ENCODE measurements at regions not wholly inside any gene's neighbourhood (a gene's known extent, or its start where the extent isn't known, plus 50 kb on each side); places are given as distances from the start of the nearest gene placed in this dataset.

DNA sequence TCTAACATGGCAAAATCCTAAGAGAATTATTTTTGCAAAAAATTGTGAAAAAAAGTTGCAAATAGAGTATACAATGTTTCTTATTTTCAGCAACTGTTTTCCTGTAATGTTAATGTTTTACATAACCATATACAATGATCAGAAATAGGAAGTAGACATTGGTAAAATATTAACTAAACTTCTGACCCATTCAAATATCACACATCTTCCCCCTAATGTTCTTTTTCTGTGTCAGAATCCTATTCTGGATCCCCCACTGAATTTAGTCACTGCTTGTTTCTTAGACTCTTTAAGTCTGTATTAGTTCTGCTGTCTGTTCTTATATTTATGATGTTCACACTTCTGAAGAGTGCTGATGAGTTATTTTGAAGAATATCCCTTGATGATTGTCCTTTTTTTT lies 62.0 kb downstream of the HFE start:
- no peak for DNase-seq

DNA sequence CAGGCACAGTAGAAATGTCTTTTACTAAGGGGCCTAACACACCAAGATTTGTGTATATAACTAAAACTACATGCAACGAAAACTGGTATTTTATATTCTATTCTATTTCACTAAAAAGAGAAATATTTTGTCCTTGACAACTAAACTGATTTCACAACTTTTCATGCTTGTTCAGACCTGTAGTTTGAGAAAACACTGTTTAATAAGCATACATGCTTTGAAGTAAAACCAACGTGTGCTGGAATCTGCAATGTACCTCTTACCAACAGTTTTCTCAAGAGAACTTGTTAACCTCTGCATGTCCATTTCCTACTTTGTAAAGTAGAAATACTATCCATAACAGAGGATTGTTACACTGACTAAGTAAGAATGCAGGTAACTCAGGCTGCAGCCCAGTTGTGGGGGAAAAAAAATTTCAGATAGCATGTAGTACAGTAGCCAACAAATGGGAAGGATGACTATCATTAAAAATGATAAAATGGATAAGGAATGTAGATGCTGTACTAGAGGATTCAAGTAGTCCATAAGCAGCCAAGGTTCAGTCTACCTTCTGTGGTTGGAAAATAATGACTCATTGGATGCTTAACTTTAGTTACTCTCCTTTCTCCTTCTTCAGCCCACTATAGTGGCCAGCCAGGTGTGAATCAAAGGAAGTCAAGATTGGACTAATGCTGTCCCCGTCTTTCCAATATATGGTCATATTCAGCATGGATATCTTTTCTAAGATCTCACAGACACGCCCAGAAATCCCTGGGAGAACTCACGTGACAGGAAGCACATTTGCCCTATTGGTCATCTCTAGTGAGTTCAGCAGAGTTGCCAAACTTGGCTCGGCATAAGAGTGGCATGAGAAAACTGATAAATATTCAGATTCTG lies 65.2 kb downstream of the HFE start:
- DNase-seq, result no peak

- no peak for DNase-seq
Observed at GRCh38 chr6:26155061-26155930, 68.1 kb downstream of the HFE start.

DNA sequence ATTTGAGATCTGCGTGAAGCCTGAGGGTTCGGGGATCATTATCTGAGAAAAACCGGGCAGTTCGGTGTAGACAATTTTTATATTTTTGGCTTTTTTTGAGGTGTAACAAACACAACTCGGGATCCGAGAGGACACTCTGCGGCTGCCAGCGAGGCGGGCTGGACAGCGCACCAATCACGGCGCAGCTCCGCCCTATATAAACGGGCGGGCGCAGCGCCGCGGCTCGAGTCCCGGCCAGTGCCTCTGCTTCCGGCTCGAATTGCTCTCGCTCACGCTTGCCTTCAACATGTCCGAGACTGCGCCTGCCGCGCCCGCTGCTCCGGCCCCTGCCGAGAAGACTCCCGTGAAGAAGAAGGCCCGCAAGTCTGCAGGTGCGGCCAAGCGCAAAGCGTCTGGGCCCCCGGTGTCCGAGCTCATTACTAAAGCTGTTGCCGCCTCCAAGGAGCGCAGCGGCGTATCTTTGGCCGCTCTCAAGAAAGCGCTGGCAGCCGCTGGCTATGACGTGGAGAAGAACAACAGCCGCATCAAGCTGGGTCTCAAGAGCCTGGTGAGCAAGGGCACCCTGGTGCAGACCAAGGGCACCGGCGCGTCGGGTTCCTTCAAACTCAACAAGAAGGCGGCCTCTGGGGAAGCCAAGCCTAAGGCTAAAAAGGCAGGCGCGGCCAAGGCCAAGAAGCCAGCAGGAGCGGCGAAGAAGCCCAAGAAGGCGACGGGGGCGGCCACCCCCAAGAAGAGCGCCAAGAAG lies 69.0 kb downstream of the HFE start:
- DNase-seq, result peak; percentile 94

- peak; percentile 85 for DNase-seq
Observed at GRCh38 chr6:26156850-26157250, 69.6 kb downstream of the HFE start.

DNA sequence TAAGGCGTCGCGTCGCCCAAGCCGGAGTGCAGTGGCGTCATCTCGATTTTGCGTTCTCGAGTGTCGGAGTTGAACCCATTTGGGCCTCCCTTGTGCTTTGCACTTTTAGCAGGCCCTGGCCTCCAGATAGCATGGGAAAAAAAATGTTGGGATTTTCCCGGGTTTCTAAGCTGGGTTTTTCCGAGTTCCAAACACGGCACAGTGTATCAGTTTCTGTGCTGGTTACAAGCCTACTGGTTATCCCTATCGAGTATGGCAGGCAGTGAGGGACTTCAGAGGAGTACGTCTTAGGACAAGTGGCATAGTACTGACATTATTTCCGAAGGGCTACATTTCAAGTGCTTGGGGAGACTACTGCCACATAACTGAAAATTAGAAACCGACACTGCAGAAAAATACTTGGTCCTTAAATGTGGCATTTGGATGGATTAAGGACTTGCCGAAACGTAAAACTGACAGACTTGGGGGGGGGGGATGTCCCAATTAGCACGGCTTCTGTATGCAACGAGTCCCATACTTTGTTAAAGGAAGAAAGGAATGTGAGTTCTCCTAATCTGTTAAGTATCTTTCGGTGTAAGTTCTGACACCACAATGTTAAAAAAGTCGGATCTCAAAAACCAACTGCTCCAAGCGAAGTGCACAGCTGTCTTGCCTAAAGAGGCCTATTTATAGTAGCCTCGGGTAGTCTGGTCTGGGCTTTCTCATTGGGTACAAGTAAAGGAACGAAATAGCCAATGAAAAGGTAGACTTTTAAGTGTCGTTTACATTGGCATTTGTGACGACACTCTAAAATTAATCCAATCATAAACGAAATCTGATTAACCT lies 70.2 kb downstream of the HFE start:
- no peak for DNase-seq

DNA sequence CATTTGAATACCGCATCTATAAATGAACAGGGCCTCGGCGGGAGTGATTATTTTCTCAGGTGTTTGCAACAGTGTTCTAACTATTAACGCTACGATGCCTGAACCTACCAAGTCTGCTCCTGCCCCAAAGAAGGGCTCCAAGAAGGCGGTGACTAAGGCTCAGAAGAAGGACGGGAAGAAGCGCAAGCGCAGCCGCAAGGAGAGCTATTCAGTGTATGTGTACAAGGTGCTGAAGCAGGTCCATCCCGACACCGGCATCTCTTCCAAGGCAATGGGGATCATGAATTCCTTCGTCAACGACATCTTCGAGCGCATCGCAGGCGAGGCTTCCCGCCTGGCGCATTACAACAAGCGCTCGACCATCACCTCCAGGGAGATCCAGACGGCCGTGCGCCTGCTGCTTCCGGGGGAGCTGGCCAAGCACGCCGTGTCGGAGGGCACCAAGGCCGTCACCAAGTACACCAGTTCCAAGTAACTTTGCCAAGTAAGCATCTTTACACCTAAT lies 70.9 kb downstream of the HFE start:
- DNase-seq, result peak; percentile 91

DNA sequence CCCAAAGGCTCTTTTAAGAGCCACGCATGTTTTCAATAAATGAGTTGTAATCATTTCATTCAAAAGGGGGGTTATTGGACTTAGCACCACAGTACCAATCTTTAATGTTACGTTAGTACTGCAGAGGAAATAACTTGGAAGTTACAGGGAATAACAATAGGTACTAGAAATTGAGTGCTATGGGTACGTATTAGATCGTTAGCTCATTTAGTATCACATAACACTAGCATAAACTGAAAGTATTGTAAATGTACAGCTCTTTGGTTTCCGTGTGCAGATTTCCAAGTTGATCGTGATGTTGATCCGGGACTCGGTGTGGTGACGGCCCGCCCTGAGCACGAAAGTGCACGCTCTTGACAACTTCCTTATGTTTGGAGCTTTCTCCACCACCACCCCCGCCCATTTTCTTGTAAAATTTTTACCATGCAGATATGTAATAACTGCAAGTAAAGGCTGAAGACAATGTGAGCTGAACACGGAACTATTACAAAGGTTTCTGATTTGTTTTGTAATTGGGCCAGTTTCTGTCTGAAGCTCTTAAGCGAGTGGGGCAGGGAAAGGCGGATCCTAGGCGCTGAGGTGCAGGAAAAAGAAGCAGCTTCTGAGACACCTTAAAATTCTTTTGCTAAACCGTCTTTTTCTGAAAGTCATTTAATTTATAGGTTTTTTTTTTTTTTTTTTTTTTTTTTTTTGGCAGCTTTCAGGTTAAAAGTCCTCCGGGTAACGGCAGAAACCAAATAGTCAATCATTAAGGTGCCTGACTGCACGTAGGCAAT lies 71.5 kb downstream of the HFE start:
- DNase-seq, result peak; percentile 83

DNA sequence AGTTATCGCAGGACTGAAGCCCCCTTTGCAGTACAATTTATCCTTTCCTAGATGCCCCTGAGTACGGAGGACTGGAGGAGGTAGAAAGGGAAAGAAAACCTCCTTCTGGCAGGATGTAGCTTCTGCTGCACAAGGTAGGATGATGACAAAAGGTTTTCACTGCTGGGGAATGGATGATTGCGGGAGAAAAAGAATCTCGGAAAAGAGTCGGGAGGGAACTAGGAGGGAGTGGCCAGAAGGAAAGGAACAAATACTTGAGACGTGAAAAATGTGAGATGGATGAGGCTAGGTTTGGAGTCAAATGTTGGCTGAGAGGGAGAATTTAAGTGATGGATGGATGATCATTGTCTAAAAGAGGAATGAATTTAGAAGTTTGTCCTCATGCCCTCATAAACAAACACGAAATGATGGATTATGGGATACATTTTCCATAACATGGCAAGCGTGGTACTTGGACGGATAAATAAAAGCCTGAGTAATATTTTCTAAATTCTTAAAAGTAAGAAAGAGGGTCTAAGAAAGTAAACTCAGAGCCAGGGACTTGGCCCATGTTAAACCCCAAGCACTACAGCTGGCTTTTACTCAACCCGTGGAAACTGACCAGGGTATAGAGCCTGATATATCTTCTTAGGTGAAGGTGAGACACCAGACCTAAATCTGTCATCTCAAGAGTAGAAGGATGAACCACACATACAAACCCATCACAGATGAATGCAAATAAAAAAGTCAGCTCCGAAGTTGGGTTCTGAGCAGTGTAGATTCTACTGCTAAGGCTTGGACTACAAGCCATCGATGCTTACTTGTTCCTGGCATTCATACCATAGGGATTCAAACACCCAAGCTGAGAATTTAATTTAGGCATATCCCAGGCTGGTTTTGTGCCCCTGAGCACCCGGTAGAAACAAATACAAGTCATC lies 72.4 kb downstream of the HFE start:
- no peak for DNase-seq

- DNase-seq, result no peak
Observed at GRCh38 chr6:26161322-26161721, 74.1 kb downstream of the HFE start.

GRCh38 chr6:26162399-26162798 lies 75.2 kb downstream of the HFE start:
- DNase-seq, result no peak

GRCh38 chr6:26163427-26164119 lies 76.3 kb downstream of the HFE start:
- DNase-seq, result no peak

- no peak for DNase-seq
Observed at GRCh38 chr6:26164120-26164505, 76.9 kb downstream of the HFE start.

DNA sequence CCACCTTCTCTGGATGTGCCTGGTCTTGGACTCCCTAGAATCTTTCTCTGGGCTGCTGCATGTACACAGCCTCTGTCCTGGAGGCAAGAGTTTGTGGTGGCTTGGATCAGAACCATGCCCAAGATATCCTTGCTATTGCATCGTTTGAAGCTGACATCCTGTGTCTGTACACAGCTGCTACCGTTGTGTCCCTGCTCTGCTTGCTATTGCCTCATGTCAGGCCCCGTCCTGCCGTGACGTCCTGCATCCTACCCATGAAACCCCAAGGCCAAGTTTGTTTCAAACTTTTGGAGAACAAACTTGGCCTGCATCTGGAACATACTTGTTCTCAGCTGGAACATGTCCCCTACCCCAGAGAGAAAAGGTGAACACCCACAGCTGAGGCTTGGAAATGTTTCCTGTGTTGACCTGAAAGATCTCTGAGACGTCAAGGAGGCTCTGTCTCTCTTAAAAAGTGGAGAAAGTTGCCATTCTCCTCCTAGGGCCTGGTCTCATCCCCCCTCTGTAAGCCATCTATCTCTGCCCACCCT lies 78.1 kb downstream of the HFE start:
- no peak for DNase-seq

DNA sequence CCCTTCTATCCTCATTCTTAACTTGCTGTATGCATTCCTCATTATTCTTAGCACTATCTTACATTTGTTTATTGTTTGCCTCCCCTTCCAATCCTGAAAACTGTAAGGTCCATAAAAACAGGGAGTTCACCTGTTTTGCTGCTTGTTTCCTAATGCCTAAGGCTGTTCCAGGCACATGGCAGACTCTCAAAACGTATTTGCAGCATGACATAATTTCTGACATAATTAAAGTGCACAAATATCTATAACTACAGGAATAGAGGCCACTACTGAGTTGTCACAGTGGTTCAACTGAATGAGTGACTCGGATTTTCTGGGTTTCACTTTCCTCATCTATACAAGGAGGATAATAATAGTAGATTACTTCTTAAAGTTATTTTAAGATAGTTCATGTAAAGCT lies 83.0 kb downstream of the HFE start:
- DNase-seq, result no peak

GRCh38 chr6:26170951-26171841 lies 84.0 kb downstream of the HFE start:
- no peak for DNase-seq

- peak; percentile 69 for DNase-seq
Observed at GRCh38 chr6:26172608-26172968, 85.4 kb downstream of the HFE start.

DNA sequence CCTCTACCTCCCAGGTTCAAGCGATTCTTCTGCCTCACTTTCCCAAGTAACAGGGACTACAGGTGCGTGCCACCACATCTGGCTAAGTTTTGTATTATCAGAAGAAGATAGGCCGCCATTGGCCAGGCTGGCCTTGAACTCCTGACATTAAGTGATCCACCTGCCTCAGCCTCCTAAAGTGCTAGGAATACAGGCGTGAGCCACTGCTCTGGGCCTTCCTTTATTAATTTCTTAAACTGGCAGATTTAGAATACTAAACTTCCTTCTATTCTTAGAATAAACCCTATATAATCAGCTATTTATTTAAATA lies 86.6 kb downstream of the HFE start:
- DNase-seq, result peak; percentile 56

GRCh38 chr6:26175033-26175427 lies 87.8 kb downstream of the HFE start:
- DNase-seq, result no peak
